Nephron (organoid): ENCODE measurements at regions not wholly inside any gene's neighbourhood (a gene's known extent, or its start where the extent isn't known, plus 50 kb on each side); places are given as distances from the start of the nearest gene placed in this dataset.

ENCODE experiments used
- H3K27ac Mint-ChIP-seq, 3 experiments: 2 replicates each; pipeline ENCODE4 v1.8.0; 2020; ENCODE audit warnings: mixed read lengths in 3 of 3, mild to moderate bottlenecking in 2 of 3, moderate library complexity in 1 of 3
- H3K27me3 Mint-ChIP-seq: 2 replicates; pipeline ENCODE4 v1.8.0; 2021; ENCODE audit warnings: low read depth, mild to moderate bottlenecking, moderate library complexity, mixed read lengths
- H3K36me3 Mint-ChIP-seq: 2 replicates; pipeline ENCODE4 v1.8.0; 2020; ENCODE audit warnings: low read depth, mixed read lengths
- H3K4me1 Mint-ChIP-seq: 2 replicates; pipeline ENCODE4 v1.8.0; 2020; ENCODE audit warnings: mixed read lengths
- H3K4me3 Mint-ChIP-seq, 3 experiments: 2 replicates each; pipeline ENCODE4 v1.8.0; 2020; ENCODE audit warnings: mild to moderate bottlenecking in 3 of 3, mixed read lengths in 3 of 3, moderate library complexity in 2 of 3
- H3K9me3 Mint-ChIP-seq: 2 replicates; pipeline ENCODE4 v1.8.0; 2020; ENCODE audit warnings: mixed read lengths
- TF ChIP-seq, protein P1 (sequence below), 3 experiments: fragments of 200-600 bp; sonication (generic); IDR thresholded peaks; one replicate each; pipeline ENCODE4 v1.5.0; 2021; ENCODE audit warnings: antibody characterized with exemption in 3 of 3; ENCODE audit not compliant: unreplicated experiment in 3 of 3

DNA sequence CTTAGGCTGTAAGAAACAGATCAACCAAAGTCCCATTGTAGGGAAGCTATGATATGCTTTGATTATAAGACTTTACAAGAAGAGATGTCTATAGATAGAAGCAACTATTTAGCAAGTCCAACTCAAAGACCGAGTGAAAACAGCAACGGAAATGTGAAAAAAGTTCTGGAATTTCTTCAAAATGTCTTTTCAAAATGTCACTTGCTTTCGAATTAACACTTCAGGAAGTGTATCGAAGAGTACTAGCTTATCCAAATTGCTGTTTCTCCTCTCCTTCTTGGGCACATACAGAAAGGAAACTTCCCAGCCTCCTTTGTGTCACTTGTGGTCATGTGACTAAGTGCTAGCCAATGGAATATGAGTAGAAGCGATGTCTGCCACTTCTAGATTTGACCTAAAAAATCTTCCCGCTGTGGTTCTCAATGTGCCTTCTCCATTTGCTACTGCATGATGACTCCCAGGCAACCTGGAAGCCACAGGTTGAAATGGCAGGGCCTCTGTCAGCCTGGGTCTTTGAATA lies 89.9 kb downstream of the TSEN15 start:
- Mint-ChIP-seq H3K4me3 (no peak overlapping the region), H3K9me3 (peaks cover 13% of the 10 kb centered on the region), H3K4me1 (peaks cover 13% of the 10 kb centered on the region), H3K27me3 (peaks cover 10% of the 10 kb centered on the region), H3K36me3 (peaks cover 8% of the 10 kb centered on the region), H3K27ac (no peak overlapping the region)
- TF ChIP-seq, protein P1, sequence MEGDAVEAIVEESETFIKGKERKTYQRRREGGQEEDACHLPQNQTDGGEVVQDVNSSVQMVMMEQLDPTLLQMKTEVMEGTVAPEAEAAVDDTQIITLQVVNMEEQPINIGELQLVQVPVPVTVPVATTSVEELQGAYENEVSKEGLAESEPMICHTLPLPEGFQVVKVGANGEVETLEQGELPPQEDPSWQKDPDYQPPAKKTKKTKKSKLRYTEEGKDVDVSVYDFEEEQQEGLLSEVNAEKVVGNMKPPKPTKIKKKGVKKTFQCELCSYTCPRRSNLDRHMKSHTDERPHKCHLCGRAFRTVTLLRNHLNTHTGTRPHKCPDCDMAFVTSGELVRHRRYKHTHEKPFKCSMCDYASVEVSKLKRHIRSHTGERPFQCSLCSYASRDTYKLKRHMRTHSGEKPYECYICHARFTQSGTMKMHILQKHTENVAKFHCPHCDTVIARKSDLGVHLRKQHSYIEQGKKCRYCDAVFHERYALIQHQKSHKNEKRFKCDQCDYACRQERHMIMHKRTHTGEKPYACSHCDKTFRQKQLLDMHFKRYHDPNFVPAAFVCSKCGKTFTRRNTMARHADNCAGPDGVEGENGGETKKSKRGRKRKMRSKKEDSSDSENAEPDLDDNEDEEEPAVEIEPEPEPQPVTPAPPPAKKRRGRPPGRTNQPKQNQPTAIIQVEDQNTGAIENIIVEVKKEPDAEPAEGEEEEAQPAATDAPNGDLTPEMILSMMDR (IDR thresholded peaks at IDR 0.05; ENCODE audit: unreplicated experiment in 3 of 3) = no peak

DNA sequence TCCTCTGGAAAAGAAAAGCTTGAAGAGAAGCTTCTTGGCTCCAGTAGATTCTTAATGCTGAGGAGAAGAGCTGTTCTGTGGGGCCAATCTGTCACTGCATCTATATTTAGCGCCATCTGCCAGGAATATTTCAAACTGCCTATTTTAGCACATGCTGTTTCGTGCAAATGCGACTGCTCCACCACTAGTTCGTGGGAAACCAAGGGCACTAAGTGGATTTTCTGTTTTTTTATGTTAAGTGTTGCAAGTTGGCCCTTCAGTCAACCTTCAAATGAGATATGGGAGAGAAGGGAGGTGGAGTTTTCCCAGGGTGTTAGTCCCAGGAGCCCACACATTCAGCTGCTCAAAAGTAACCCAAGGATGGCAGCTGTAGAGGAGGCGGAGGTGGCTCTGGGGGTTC lies 91.9 kb downstream of the TSEN15 start:
- H3K9me3 Mint-ChIP-seq = peaks cover 9% of the 10 kb centered on the region
- no peaks in the 10 kb centered on the region for H3K36me3 Mint-ChIP-seq
- peaks cover 13% of the 10 kb centered on the region for H3K4me1 Mint-ChIP-seq
- H3K27me3 Mint-ChIP-seq = peaks cover 10% of the 10 kb centered on the region
- TF ChIP-seq, protein P1 (IDR thresholded peaks at IDR 0.05; ENCODE audit: unreplicated experiment in 3 of 3) = peak in 2 of 3 experiments; percentile 9 to 18
- peak overlapping the region in 1 of 3 experiments; percentile 47 for H3K27ac Mint-ChIP-seq
- H3K4me3 Mint-ChIP-seq = peak overlapping the region in 1 of 3 experiments; percentile 41

DNA sequence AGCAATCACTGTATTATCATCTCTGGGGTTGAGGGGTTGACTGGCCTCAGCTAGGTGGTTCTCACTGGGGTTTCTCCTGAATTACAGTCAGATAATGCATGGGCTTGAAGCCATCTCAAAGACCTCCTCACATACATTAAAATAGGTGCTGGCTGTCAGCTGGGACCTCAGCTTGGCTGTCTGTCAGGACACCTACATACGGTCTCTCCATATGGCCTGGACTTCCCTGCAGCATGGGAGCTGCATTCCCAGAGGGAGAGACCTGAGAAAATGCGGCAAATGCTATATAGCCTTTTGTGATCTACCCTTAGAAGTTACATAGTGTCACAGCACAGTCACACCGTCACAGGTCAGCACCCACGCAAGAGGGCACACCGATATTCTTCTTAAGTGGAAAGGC lies 93.6 kb downstream of the TSEN15 start:
- H3K27ac Mint-ChIP-seq = no peak overlapping the region
- TF ChIP-seq, protein P1 (IDR thresholded peaks at IDR 0.05; ENCODE audit: unreplicated experiment in 3 of 3) = no peak
- H3K36me3 Mint-ChIP-seq = no peaks in the 10 kb centered on the region
- peaks cover 9% of the 10 kb centered on the region for H3K9me3 Mint-ChIP-seq
- H3K4me1 Mint-ChIP-seq = peaks cover 13% of the 10 kb centered on the region
- no peak overlapping the region for H3K4me3 Mint-ChIP-seq
- peaks cover 10% of the 10 kb centered on the region for H3K27me3 Mint-ChIP-seq

DNA sequence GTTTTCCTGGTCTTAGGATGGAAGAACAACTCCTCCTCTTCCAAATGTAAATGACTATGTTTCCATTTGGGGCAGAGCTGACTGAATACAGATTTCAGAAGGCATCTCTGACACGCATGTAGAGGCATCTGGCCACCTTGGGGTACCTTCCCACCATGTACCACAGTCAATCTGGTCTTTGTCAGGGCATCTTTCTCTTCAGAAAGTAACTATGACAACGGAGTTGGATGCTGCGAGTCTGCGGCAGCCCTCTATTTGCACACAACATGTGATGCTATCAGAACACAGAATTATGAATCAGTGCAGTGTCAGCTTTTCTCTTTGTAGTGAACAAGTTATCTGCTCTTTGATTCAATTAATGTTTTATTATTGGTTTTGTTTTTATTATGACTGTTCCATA lies 94.7 kb downstream of the TSEN15 start:
- no peak overlapping the region for H3K27ac Mint-ChIP-seq
- no peaks in the 10 kb centered on the region for H3K36me3 Mint-ChIP-seq
- H3K4me1 Mint-ChIP-seq = peaks cover 13% of the 10 kb centered on the region
- no peak overlapping the region for H3K4me3 Mint-ChIP-seq
- H3K9me3 Mint-ChIP-seq = peaks cover 9% of the 10 kb centered on the region
- TF ChIP-seq, protein P1 (IDR thresholded peaks at IDR 0.05; ENCODE audit: unreplicated experiment in 3 of 3) = no peak
- H3K27me3 Mint-ChIP-seq = peaks cover 10% of the 10 kb centered on the region

DNA sequence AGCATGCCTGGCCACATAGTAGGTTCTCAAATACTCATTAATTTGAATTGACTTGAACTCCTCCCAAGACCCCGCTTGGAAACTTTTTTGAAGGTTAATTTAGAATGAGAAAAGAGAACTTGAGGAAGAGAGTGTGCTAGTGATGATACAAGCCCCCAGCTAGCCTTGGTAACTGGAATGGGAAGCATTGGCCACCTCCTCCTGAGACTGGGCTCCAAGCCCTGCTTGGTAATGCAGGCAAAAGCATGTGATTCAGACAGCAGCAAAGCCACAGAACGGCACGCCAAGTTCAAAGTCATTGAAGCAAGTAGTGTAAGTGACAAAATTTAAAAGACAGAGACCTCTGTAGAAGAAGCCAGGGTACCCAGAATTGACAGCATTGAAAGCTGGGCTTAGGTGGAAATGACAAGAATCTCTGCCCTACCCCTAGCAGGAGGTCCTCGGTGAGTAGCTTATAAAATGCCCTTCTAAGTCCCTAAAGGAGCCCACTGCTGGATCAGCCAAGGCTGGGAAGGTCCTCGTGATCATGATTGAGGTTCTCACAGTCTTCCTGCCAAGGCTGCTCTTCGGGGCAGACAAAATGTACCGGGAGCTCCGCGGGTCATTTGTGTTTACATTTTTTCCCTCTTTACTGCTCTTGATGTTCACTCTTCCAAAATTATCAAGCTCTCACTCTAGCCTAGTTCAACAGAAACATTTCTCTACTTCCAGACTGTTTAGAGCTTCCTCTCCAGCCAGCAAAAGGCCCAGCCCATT lies 99.4 kb downstream of the TSEN15 start:
- peaks cover 30% of the 10 kb centered on the region for H3K4me1 Mint-ChIP-seq
- no peak overlapping the region for H3K4me3 Mint-ChIP-seq
- H3K36me3 Mint-ChIP-seq = no peaks in the 10 kb centered on the region
- TF ChIP-seq, protein P1 (IDR thresholded peaks at IDR 0.05; ENCODE audit: unreplicated experiment in 3 of 3) = no peak
- H3K27ac Mint-ChIP-seq = no peak overlapping the region
- H3K27me3 Mint-ChIP-seq = peaks cover under 1% of the 10 kb centered on the region
- H3K9me3 Mint-ChIP-seq = peaks cover 5% of the 10 kb centered on the region
